ENCODE measurements at regions not wholly inside any gene's neighbourhood (a gene's known extent, or its start where the extent isn't known, plus 50 kb on each side); places are given as distances from the start of the nearest gene placed in this dataset.
"Not testable (repeated sequence)": the region's sequence is repeated elsewhere in the genome, so short reads cannot be mapped to it uniquely, and the experiment has no call there.

GRCh38 chr20:39762716-39763115 is 800.6 kb downstream of the DHX35 start:
- Histone ChIP-seq H3K4me1 (ENCODE audit: insufficient read depth, low read length) (no peaks in the 10 kb centered on the region), H3K27me3 (ENCODE audit: insufficient read depth, low read length) (no peaks in the 10 kb centered on the region)

GRCh38 chr20:39758876-39759275 is 796.7 kb downstream of the DHX35 start:
- Histone ChIP-seq H3K4me3 (ENCODE audit: low read length) (no peak overlapping the region), H3K9me3 (ENCODE audit: low read depth, low read length) (no peaks in the 10 kb centered on the region), H3K4me1 (ENCODE audit: insufficient read depth, low read length) (no peaks in the 10 kb centered on the region), H3K27me3 (ENCODE audit: insufficient read depth, low read length) (no peaks in the 10 kb centered on the region)

More at GRCh38 chr20:39762716-39763115, 800.6 kb downstream of the DHX35 start:
- H3K9me3 ChIP-seq (ENCODE audit: low read depth, low read length) = peaks cover 3% of the 10 kb centered on the region
- no peak overlapping the region for H3K4me3 ChIP-seq (ENCODE audit: low read length)

- H3K4me1 ChIP-seq (ENCODE audit: insufficient read depth, low read length) = no peaks in the 10 kb centered on the region
- H3K27me3 ChIP-seq (ENCODE audit: insufficient read depth, low read length) = no peaks in the 10 kb centered on the region
- no peak overlapping the region for H3K4me3 ChIP-seq (ENCODE audit: low read length)
- H3K9me3 ChIP-seq (ENCODE audit: low read depth, low read length) = no peaks in the 10 kb centered on the region
Measured at GRCh38 chr20:39756828-39757227, 794.7 kb downstream of the DHX35 start.

GRCh38 chr20:39756369-39756768 is 794.2 kb downstream of the DHX35 start:
- Histone ChIP-seq H3K27me3 (ENCODE audit: insufficient read depth, low read length) (no peaks in the 10 kb centered on the region), H3K9me3 (ENCODE audit: low read depth, low read length) (no peaks in the 10 kb centered on the region), H3K4me1 (ENCODE audit: insufficient read depth, low read length) (no peaks in the 10 kb centered on the region), H3K4me3 (ENCODE audit: low read length) (no peak overlapping the region)

- Histone ChIP-seq H3K9me3 (ENCODE audit: low read depth, low read length) (peaks cover 15% of the 10 kb centered on the region), H3K4me1 (ENCODE audit: insufficient read depth, low read length) (no peaks in the 10 kb centered on the region), H3K4me3 (ENCODE audit: low read length) (no peak overlapping the region), H3K27me3 (ENCODE audit: insufficient read depth, low read length) (no peaks in the 10 kb centered on the region)
Measured at GRCh38 chr20:39752262-39752876, 790.2 kb downstream of the DHX35 start.

- Histone ChIP-seq H3K9me3 (ENCODE audit: low read depth, low read length) (peaks cover 15% of the 10 kb centered on the region), H3K4me1 (ENCODE audit: insufficient read depth, low read length) (no peaks in the 10 kb centered on the region), H3K4me3 (ENCODE audit: low read length) (no peak overlapping the region), H3K27me3 (ENCODE audit: insufficient read depth, low read length) (no peaks in the 10 kb centered on the region)
Measured at GRCh38 chr20:39751557-39752137, 789.5 kb downstream of the DHX35 start.

- H3K27me3 ChIP-seq (ENCODE audit: insufficient read depth, low read length) = no peaks in the 10 kb centered on the region
- H3K9me3 ChIP-seq (ENCODE audit: low read depth, low read length) = peaks cover 15% of the 10 kb centered on the region
- no peak overlapping the region for H3K4me3 ChIP-seq (ENCODE audit: low read length)
- H3K4me1 ChIP-seq (ENCODE audit: insufficient read depth, low read length) = no peaks in the 10 kb centered on the region
Measured at GRCh38 chr20:39745380-39745779, 783.2 kb downstream of the DHX35 start.

GRCh38 chr20:39738651-39739050 is 776.5 kb downstream of the DHX35 start:
- Histone ChIP-seq H3K4me3 (ENCODE audit: low read length) (no peak overlapping the region), H3K9me3 (ENCODE audit: low read depth, low read length) (no peaks in the 10 kb centered on the region), H3K27me3 (ENCODE audit: insufficient read depth, low read length) (no peaks in the 10 kb centered on the region), H3K4me1 (ENCODE audit: insufficient read depth, low read length) (no peaks in the 10 kb centered on the region)

- H3K9me3 ChIP-seq (ENCODE audit: low read depth, low read length) = no peaks in the 10 kb centered on the region
- no peaks in the 10 kb centered on the region for H3K27me3 ChIP-seq (ENCODE audit: insufficient read depth, low read length)
- no peaks in the 10 kb centered on the region for H3K4me1 ChIP-seq (ENCODE audit: insufficient read depth, low read length)
- H3K4me3 ChIP-seq (ENCODE audit: low read length) = no peak overlapping the region
Measured at GRCh38 chr20:39736434-39737327, 774.5 kb downstream of the DHX35 start.

GRCh38 chr20:39725513-39725912 is 763.4 kb downstream of the DHX35 start:
- not testable (repeated sequence) for H3K27me3 ChIP-seq (ENCODE audit: insufficient read depth, low read length); H3K9me3 ChIP-seq (ENCODE audit: low read depth, low read length); H3K4me1 ChIP-seq (ENCODE audit: insufficient read depth, low read length); H3K4me3 ChIP-seq (ENCODE audit: low read length)

GRCh38 chr20:39719293-39719692 is 757.1 kb downstream of the DHX35 start:
- H3K9me3 ChIP-seq (ENCODE audit: low read depth, low read length) = no peaks in the 10 kb centered on the region
- no peaks in the 10 kb centered on the region for H3K27me3 ChIP-seq (ENCODE audit: insufficient read depth, low read length)
- no peaks in the 10 kb centered on the region for H3K4me1 ChIP-seq (ENCODE audit: insufficient read depth, low read length)
- H3K4me3 ChIP-seq (ENCODE audit: low read length) = no peak overlapping the region

- H3K27me3 ChIP-seq (ENCODE audit: insufficient read depth, low read length) = no peaks in the 10 kb centered on the region
- no peaks in the 10 kb centered on the region for H3K9me3 ChIP-seq (ENCODE audit: low read depth, low read length)
- no peaks in the 10 kb centered on the region for H3K4me1 ChIP-seq (ENCODE audit: insufficient read depth, low read length)
- no peak overlapping the region for H3K4me3 ChIP-seq (ENCODE audit: low read length)
Measured at GRCh38 chr20:39717936-39718335, 755.8 kb downstream of the DHX35 start.

GRCh38 chr20:39716796-39717341 is 754.7 kb downstream of the DHX35 start:
- Histone ChIP-seq H3K4me1 (ENCODE audit: insufficient read depth, low read length) (no peaks in the 10 kb centered on the region), H3K4me3 (ENCODE audit: low read length) (no peak overlapping the region), H3K9me3 (ENCODE audit: low read depth, low read length) (no peaks in the 10 kb centered on the region), H3K27me3 (ENCODE audit: insufficient read depth, low read length) (no peaks in the 10 kb centered on the region)

- H3K4me3 ChIP-seq (ENCODE audit: low read length) = no peak overlapping the region
- no peaks in the 10 kb centered on the region for H3K4me1 ChIP-seq (ENCODE audit: insufficient read depth, low read length)
- no peaks in the 10 kb centered on the region for H3K27me3 ChIP-seq (ENCODE audit: insufficient read depth, low read length)
- no peaks in the 10 kb centered on the region for H3K9me3 ChIP-seq (ENCODE audit: low read depth, low read length)
Measured at GRCh38 chr20:39713076-39713840, 751.1 kb downstream of the DHX35 start.
